ENCODE measurements at regions not wholly inside any gene's neighbourhood (a gene's known extent, or its start where the extent isn't known, plus 50 kb on each side); places are given as distances from the start of the nearest gene placed in this dataset.

GRCh38 chr1:190560161-190560681, 82.6 kb upstream of the BRINP3 start:
- TF ChIP-seq CTCF (IDR thresholded peaks at IDR 0.05; ENCODE audit: poor library complexity), result no peak
- TF ChIP-seq EZH2phosphoT487 (IDR thresholded peaks at IDR 0.05; ENCODE audit: low read depth, severe bottlenecking, unreplicated experiment), result no peak
